ENCODE measurements at regions not wholly inside any gene's neighbourhood (a gene's known extent, or its start where the extent isn't known, plus 50 kb on each side); places are given as distances from the start of the nearest gene placed in this dataset.
"Not testable (repeated sequence)": the region's sequence is repeated elsewhere in the genome, so short reads cannot be mapped to it uniquely, and the experiment has no call there.

DNA sequence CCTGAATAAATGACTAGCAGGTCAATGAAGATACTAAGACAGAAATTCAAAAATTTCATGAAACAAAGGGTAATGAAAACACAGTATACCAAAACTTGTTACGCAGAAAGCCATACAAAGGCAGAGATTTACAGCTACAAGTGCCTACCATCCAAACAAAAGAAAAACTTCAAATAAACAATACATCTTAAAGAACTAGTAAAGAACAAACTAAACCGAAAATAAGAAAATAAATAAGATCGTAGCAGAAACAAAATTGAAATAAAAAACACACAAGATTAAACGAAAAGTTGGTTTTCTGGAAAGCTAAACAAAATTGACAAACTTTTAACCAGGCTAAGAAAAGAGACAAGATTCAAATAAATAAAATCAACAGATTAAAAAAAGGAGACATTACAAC is 51.5 kb downstream of the VPREB1 start:
- Mint-ChIP-seq H3K4me3 (peak overlapping the region; percentile 73), H3K4me1 (peaks cover 16 to 34% of the 10 kb centered on the region in 2 donors)
- H3K4me3 ChIP-seq (ENCODE audit: low read length); intact Hi-C loops (cut with micrococcal nuclease); ATAC-seq; H3K36me3 Mint-ChIP-seq; H3K27ac ChIP-seq (ENCODE audit: low read length); H3K9me3 Mint-ChIP-seq; DNase-seq; H3K4me1 ChIP-seq (ENCODE audit: control insufficient read depth, insufficient read depth, low read length); H3K9me3 ChIP-seq (ENCODE audit: control insufficient read depth, insufficient read depth, low read length); H3K36me3 ChIP-seq (ENCODE audit: control insufficient read depth, insufficient read depth, low read length); H3K27me3 ChIP-seq (ENCODE audit: control insufficient read depth, insufficient read depth, low read length); H3K27ac Mint-ChIP-seq; H3K27me3 Mint-ChIP-seq (ENCODE audit: low read depth in 2 of 2): not testable (repeated sequence)
- 100% methylated on average over 1 of the region's 4 CpGs for WGBS (ENCODE audit: insufficient coverage)

GRCh38 chr22:22297159-22297793 is 52.7 kb downstream of the VPREB1 start:
- H3K27me3 Mint-ChIP-seq (ENCODE audit: low read depth in 2 of 2), result not testable (repeated sequence)

DNA sequence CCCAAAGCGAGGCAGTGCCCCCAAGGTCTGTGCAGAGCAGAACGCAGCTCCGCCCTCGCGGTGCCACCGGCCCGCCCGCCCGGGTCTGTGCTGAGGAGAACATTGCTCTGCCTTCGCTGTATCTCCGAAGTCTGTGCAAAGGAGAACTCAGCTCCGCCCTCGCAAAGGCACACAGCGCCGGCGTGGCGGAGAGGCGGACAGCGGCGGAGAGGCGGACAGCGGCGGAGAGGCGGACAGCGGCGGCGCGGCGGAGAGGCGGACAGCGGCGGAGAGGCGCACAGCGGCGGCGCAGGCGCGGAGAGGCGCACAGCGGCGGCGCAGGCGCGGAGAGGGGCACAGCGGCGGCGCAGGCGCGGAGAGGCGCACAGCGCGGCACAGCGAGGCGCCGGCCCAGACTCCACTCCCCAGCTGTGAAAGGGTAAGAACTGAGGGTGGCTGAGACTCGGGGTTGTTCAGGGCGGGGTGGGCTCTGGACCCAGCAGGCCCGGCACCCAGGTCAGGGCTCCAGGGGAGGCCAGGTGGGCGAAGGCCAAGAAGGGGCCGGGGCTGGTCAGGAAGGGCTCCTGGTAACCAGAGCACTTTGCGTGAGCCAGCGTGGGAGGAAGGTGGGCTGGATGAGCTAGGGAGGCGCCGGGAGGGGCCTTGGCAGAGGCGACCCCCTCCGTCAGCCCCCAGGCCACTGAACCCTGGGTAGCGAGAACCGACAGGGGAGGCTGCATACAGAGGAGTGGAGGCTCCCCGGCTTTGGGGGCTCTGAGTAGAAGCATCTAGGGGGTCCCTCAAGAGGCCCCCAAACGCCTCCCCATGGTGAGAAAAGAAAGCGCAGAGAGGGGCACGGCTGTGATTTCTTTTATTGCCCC is 53.4 kb downstream of the VPREB1 start:
- Mint-ChIP-seq H3K27ac (peak overlapping the region; percentile 76 to 89), H3K4me1 (peaks cover 22 to 37% of the 10 kb centered on the region in 2 donors), H3K4me3 (peak overlapping the region; percentile 93)
- H3K4me1 ChIP-seq (ENCODE audit: control insufficient read depth, insufficient read depth, low read length); intact Hi-C loops (cut with micrococcal nuclease); H3K27me3 ChIP-seq (ENCODE audit: control insufficient read depth, insufficient read depth, low read length); H3K27me3 Mint-ChIP-seq (ENCODE audit: low read depth in 2 of 2); H3K36me3 ChIP-seq (ENCODE audit: control insufficient read depth, insufficient read depth, low read length); H3K36me3 Mint-ChIP-seq; H3K9me3 ChIP-seq (ENCODE audit: control insufficient read depth, insufficient read depth, low read length); H3K9me3 Mint-ChIP-seq: not testable (repeated sequence)
- under 1% methylated on average over 69 of the region's 72 CpGs for WGBS (ENCODE audit: insufficient coverage)
- peak; percentile 98 to 99 (median 98) for ATAC-seq
- DNase-seq, result peak; percentile 87 to 90
- peak overlapping the region; percentile 77 for H3K4me3 ChIP-seq (ENCODE audit: low read length)
- H3K27ac ChIP-seq (ENCODE audit: low read length), result peak overlapping the region; percentile 68

More at GRCh38 chr22:22297159-22297793, 52.7 kb downstream of the VPREB1 start:
- Mint-ChIP-seq H3K27ac (peak overlapping the region; percentile 76 to 89), H3K4me3 (peak overlapping the region; percentile 93), H3K4me1 (peaks cover 22 to 38% of the 10 kb centered on the region in 2 donors)
- H3K36me3 Mint-ChIP-seq; H3K9me3 ChIP-seq (ENCODE audit: control insufficient read depth, insufficient read depth, low read length); H3K4me1 ChIP-seq (ENCODE audit: control insufficient read depth, insufficient read depth, low read length); H3K36me3 ChIP-seq (ENCODE audit: control insufficient read depth, insufficient read depth, low read length); H3K9me3 Mint-ChIP-seq; intact Hi-C loops (cut with micrococcal nuclease); H3K27ac ChIP-seq (ENCODE audit: low read length); H3K27me3 ChIP-seq (ENCODE audit: control insufficient read depth, insufficient read depth, low read length): not testable (repeated sequence)
- ATAC-seq, result peak in 2 of 3 donors; percentile 4 to 14
- WGBS (ENCODE audit: insufficient coverage), result 2% methylated on average over 26 of the region's 28 CpGs
- H3K4me3 ChIP-seq (ENCODE audit: low read length), result peak overlapping the region; percentile 77
- peak in 1 of 2 donors; percentile 49 for DNase-seq

GRCh38 chr22:22298654-22299009 is 54.0 kb downstream of the VPREB1 start:
- H3K27ac ChIP-seq (ENCODE audit: low read length); H3K36me3 Mint-ChIP-seq; ATAC-seq; intact Hi-C loops (cut with micrococcal nuclease); H3K9me3 ChIP-seq (ENCODE audit: control insufficient read depth, insufficient read depth, low read length); H3K4me1 ChIP-seq (ENCODE audit: control insufficient read depth, insufficient read depth, low read length); H3K27me3 Mint-ChIP-seq (ENCODE audit: low read depth in 2 of 2); H3K9me3 Mint-ChIP-seq; H3K36me3 ChIP-seq (ENCODE audit: control insufficient read depth, insufficient read depth, low read length); H3K27me3 ChIP-seq (ENCODE audit: control insufficient read depth, insufficient read depth, low read length); DNase-seq: not testable (repeated sequence)
- WGBS (ENCODE audit: insufficient coverage), result 67% methylated on average over 3 of the region's 6 CpGs
- peak overlapping the region; percentile 76 to 89 for H3K27ac Mint-ChIP-seq
- H3K4me3 ChIP-seq (ENCODE audit: low read length), result peak overlapping the region; percentile 74
- H3K4me3 Mint-ChIP-seq, result peak overlapping the region; percentile 93
- peaks cover 22 to 31% of the 10 kb centered on the region in 2 donors for H3K4me1 Mint-ChIP-seq

- H3K4me1 ChIP-seq (ENCODE audit: control insufficient read depth, insufficient read depth, low read length); H3K36me3 ChIP-seq (ENCODE audit: control insufficient read depth, insufficient read depth, low read length); H3K27me3 ChIP-seq (ENCODE audit: control insufficient read depth, insufficient read depth, low read length); intact Hi-C loops (cut with micrococcal nuclease); H3K9me3 Mint-ChIP-seq; H3K27ac Mint-ChIP-seq; H3K27ac ChIP-seq (ENCODE audit: low read length); ATAC-seq; H3K27me3 Mint-ChIP-seq (ENCODE audit: low read depth in 2 of 2); DNase-seq; H3K4me3 ChIP-seq (ENCODE audit: low read length); H3K9me3 ChIP-seq (ENCODE audit: control insufficient read depth, insufficient read depth, low read length): not testable (repeated sequence)
- Mint-ChIP-seq H3K4me1 (peaks cover 22 to 33% of the 10 kb centered on the region in 2 donors), H3K36me3 (peaks cover 13% of the 10 kb centered on the region), H3K4me3 (peak overlapping the region; percentile 28)
- WGBS (ENCODE audit: insufficient coverage), result 97% methylated on average over 5 of the region's 5 CpGs
These were observed 55.9 kb downstream of the VPREB1 start for GRCh38 chr22:22300511-22300910.

DNA sequence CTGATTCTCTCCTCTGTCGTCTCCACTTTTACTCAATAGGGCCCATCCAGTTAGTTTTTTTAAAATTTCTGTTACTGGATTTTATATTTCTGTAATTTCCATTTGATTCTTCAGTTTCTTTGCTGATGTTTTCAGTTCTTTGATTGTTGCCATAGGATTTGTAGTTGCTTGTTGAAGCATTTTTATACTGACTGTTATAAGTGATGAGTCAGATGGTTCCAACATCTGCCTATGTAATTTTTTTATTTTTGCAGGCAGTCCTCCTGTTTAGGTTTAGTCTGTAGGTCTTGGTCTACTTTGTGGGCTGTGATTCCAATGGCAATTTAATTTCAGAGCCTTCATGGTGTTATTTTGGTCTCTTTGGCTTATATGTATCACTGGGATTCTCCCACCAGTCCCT is 56.4 kb downstream of the VPREB1 start:
- Mint-ChIP-seq H3K36me3 (peaks cover 18% of the 10 kb centered on the region), H3K4me1 (peaks cover 20 to 29% of the 10 kb centered on the region in 2 donors), H3K4me3 (peak overlapping the region; percentile 37)
- H3K9me3 ChIP-seq (ENCODE audit: control insufficient read depth, insufficient read depth, low read length); H3K4me1 ChIP-seq (ENCODE audit: control insufficient read depth, insufficient read depth, low read length); H3K27ac Mint-ChIP-seq; H3K27ac ChIP-seq (ENCODE audit: low read length); ATAC-seq; intact Hi-C loops (cut with micrococcal nuclease); DNase-seq; H3K36me3 ChIP-seq (ENCODE audit: control insufficient read depth, insufficient read depth, low read length); H3K27me3 Mint-ChIP-seq (ENCODE audit: low read depth in 2 of 2); H3K27me3 ChIP-seq (ENCODE audit: control insufficient read depth, insufficient read depth, low read length); H3K4me3 ChIP-seq (ENCODE audit: low read length); H3K9me3 Mint-ChIP-seq: not testable (repeated sequence)
- no CpG with 5 or more reads among the region's 1 CpG for WGBS (ENCODE audit: insufficient coverage)

All from natural killer cell (primary cell).